ENCODE measurements at regions not wholly inside any gene's neighbourhood (a gene's known extent, or its start where the extent isn't known, plus 50 kb on each side); places are given as distances from the start of the nearest gene placed in this dataset.

DNA sequence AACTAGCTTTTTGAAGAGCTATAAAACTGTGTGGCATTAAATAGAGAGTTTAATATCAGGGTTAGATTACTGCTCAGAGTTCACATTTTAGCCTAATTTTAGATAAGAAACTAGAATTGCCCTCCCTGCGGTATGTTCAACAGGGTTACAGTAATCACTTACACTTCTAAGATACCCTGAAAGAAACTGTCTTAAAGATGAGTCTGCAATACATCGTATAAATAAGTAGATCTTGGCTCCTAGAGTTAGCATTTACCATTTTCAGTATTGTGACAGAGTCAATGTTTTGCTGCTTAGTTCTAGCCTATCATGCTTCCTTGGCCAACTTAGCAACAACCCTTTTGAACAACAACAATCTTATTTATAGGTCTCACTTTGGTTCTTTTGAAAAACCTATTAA is 217.8 kb upstream of the NDST4 start:
- TF ChIP-seq, protein P1, sequence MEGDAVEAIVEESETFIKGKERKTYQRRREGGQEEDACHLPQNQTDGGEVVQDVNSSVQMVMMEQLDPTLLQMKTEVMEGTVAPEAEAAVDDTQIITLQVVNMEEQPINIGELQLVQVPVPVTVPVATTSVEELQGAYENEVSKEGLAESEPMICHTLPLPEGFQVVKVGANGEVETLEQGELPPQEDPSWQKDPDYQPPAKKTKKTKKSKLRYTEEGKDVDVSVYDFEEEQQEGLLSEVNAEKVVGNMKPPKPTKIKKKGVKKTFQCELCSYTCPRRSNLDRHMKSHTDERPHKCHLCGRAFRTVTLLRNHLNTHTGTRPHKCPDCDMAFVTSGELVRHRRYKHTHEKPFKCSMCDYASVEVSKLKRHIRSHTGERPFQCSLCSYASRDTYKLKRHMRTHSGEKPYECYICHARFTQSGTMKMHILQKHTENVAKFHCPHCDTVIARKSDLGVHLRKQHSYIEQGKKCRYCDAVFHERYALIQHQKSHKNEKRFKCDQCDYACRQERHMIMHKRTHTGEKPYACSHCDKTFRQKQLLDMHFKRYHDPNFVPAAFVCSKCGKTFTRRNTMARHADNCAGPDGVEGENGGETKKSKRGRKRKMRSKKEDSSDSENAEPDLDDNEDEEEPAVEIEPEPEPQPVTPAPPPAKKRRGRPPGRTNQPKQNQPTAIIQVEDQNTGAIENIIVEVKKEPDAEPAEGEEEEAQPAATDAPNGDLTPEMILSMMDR (IDR thresholded peaks at IDR 0.05; ENCODE audit: poor library complexity, severe bottlenecking) = no peak
- no peaks in the 10 kb centered on the region for H3K9me3 ChIP-seq (ENCODE audit: severe bottlenecking)
- DNase-seq (ENCODE audit: low spot score) = no peak

DNA sequence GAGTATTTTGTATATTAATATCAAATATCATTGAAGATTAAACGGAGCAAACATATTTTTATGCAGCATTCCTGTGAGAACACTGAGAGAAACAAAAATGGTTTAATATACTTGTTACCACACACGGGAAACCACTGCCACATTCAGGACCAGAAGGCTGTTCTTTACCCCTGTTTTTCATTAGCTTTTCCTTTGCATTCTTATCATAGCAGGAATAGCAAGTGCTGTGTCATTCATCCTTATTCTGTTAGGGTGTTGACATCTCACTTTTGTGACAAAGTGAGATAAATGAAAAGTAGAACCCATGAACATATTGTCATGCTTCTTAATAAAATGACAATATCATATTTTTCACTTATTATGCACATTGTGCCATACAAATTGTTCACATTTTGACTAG is 212.4 kb upstream of the NDST4 start:
- Histone ChIP-seq H3K27me3 (ENCODE audit: insufficient read depth, poor library complexity, severe bottlenecking) (no peaks in the 10 kb centered on the region), H3K36me3 (ENCODE audit: low read depth) (no peaks in the 10 kb centered on the region), H3K4me3 (ENCODE audit: severe bottlenecking) (no peak overlapping the region), H3K27ac (ENCODE audit: poor library complexity, severe bottlenecking) (no peak overlapping the region), H3K4me1 (ENCODE audit: insufficient read depth, poor library complexity, severe bottlenecking) (no peaks in the 10 kb centered on the region), H3K9me3 (ENCODE audit: severe bottlenecking) (no peaks in the 10 kb centered on the region)
- TF ChIP-seq, protein P1 (IDR thresholded peaks at IDR 0.05; ENCODE audit: poor library complexity, severe bottlenecking) = no peak
- no peak for DNase-seq (ENCODE audit: low spot score)
- ATAC-seq (ENCODE audit: low read depth) = no peak

More for the DNA sequence above, 217.8 kb upstream of the NDST4 start:
- Histone ChIP-seq H3K36me3 (ENCODE audit: low read depth) (no peaks in the 10 kb centered on the region), H3K4me3 (ENCODE audit: severe bottlenecking) (no peak overlapping the region), H3K27me3 (ENCODE audit: insufficient read depth, poor library complexity, severe bottlenecking) (no peaks in the 10 kb centered on the region), H3K27ac (ENCODE audit: poor library complexity, severe bottlenecking) (no peak overlapping the region), H3K4me1 (ENCODE audit: insufficient read depth, poor library complexity, severe bottlenecking) (no peaks in the 10 kb centered on the region)
- ATAC-seq (ENCODE audit: low read depth) = no peak

DNA sequence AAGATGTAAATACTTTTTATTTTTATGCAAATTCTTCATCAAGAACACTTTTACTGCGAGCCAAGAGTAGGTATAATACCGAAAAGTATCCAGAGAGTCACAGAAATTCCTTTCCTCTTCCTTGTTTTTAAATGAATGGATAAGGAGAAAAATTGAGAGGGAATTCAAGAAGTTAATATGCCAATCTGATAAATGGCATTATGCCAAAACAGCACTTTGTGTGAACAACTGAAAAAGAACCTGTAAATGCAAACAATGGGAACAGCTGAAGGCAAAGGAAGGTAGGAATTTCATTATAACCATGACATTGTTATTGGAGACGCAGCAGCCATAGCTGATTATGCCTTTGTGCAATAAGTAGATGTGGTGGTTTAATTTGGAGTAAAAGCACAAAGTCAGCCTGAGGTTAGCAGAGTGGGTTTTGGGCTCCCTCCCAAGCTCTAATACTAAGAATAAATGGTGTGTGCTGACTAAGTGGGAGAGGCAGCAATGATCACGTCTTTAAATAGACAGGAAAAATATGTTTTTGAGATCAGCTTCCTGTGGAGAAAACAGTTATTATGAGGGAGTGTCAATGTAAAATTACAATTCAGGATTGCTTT is 209.8 kb upstream of the NDST4 start:
- no peak overlapping the region for H3K4me3 ChIP-seq (ENCODE audit: severe bottlenecking)
- no peak overlapping the region for H3K27ac ChIP-seq (ENCODE audit: poor library complexity, severe bottlenecking)
- no peaks in the 10 kb centered on the region for H3K4me1 ChIP-seq (ENCODE audit: insufficient read depth, poor library complexity, severe bottlenecking)
- H3K27me3 ChIP-seq (ENCODE audit: insufficient read depth, poor library complexity, severe bottlenecking) = no peaks in the 10 kb centered on the region
- no peaks in the 10 kb centered on the region for H3K36me3 ChIP-seq (ENCODE audit: low read depth)
- DNase-seq (ENCODE audit: low spot score) = no peak
- TF ChIP-seq, protein P1 (IDR thresholded peaks at IDR 0.05; ENCODE audit: poor library complexity, severe bottlenecking) = no peak
- no peaks in the 10 kb centered on the region for H3K9me3 ChIP-seq (ENCODE audit: severe bottlenecking)
- no peak for ATAC-seq (ENCODE audit: low read depth)

DNA sequence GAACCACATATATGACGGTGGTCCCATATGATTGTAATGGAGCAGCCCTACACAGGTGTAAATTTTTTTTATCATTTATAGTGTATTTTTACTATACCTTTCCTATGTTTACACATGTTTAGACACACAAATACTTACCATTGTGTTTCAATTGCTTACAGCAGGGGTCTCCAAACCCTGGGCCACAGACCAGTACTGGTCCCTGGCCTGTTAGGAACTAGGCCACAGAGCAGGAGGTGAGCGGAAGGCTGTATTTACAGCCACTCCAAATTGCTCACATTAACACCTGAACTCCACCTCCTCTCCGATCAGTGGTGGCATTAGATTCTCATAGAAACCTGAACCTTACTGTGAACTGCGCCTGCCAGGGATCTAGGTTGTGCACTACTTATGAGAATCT is 201.8 kb upstream of the NDST4 start:
- Histone ChIP-seq H3K9me3 (ENCODE audit: severe bottlenecking) (no peaks in the 10 kb centered on the region), H3K27ac (ENCODE audit: poor library complexity, severe bottlenecking) (no peak overlapping the region), H3K4me1 (ENCODE audit: insufficient read depth, poor library complexity, severe bottlenecking) (no peaks in the 10 kb centered on the region), H3K27me3 (ENCODE audit: insufficient read depth, poor library complexity, severe bottlenecking) (no peaks in the 10 kb centered on the region), H3K36me3 (ENCODE audit: low read depth) (no peaks in the 10 kb centered on the region), H3K4me3 (ENCODE audit: severe bottlenecking) (no peak overlapping the region)
- TF ChIP-seq, protein P1 (IDR thresholded peaks at IDR 0.05; ENCODE audit: poor library complexity, severe bottlenecking) = no peak
- DNase-seq (ENCODE audit: low spot score) (no peak), ATAC-seq (ENCODE audit: low read depth) (no peak; the same call in 2 of the 3 replicates)

DNA sequence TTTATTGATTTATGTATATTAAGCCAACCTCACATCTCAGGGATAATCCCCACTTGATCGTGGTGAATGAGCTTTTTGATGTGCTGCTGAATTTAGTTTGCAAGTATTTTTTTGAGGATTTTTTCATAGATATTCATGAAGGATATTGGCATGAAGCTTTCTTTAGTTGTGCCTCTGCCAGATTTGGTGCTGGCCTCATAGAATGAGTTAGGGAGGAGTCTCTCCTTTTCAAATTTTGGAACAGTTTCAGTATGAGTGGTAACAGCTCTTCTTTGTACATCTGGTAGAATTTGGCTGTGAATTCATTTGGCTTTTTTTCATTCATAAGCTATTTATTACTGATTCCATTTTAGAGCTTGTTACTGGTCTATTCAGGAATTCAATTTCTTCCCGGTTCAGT is 197.2 kb upstream of the NDST4 start:
- TF ChIP-seq, protein P1 (IDR thresholded peaks at IDR 0.05; ENCODE audit: poor library complexity, severe bottlenecking) = no peak
- no peaks in the 10 kb centered on the region for H3K4me1 ChIP-seq (ENCODE audit: insufficient read depth, poor library complexity, severe bottlenecking)
- DNase-seq (ENCODE audit: low spot score) = no peak
- no peaks in the 10 kb centered on the region for H3K36me3 ChIP-seq (ENCODE audit: low read depth)
- H3K27ac ChIP-seq (ENCODE audit: poor library complexity, severe bottlenecking) = no peak overlapping the region
- no peaks in the 10 kb centered on the region for H3K27me3 ChIP-seq (ENCODE audit: insufficient read depth, poor library complexity, severe bottlenecking)
- H3K9me3 ChIP-seq (ENCODE audit: severe bottlenecking) = no peaks in the 10 kb centered on the region
- H3K4me3 ChIP-seq (ENCODE audit: severe bottlenecking) = no peak overlapping the region
- no peak for ATAC-seq (ENCODE audit: low read depth)
